ENCODE measurements at regions not wholly inside any gene's neighbourhood (a gene's known extent, or its start where the extent isn't known, plus 50 kb on each side); places are given as distances from the start of the nearest gene placed in this dataset.
A peak's percentile ranks its signal among the peaks of the same experiment; 100 is the strongest.

DNA sequence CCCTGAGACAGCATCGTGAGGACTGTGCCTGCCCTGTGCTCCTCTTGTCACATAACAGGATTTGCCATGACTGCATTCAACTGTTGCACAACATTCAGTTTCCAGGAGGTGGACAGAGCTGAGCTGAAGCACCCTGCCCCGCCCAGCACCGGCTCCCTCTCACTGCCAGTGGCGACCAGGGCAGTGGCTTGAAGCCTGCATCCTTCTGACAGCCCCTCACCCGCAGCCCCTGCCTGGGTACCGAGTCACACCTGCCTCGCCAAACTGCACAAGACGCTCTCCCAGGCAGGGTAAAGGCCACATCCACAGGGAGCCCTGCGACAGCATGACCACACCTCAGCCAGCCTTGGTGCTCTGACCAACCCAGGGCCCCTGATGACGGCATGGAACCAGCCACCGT lies 59.9 kb upstream of the ZNF354A start:
- no peak for ATAC-seq (ENCODE audit: low read depth)
- H3K27me3 ChIP-seq (ENCODE audit: insufficient read depth, poor library complexity, severe bottlenecking): no peaks in the 10 kb centered on the region
- TF ChIP-seq, protein P1, sequence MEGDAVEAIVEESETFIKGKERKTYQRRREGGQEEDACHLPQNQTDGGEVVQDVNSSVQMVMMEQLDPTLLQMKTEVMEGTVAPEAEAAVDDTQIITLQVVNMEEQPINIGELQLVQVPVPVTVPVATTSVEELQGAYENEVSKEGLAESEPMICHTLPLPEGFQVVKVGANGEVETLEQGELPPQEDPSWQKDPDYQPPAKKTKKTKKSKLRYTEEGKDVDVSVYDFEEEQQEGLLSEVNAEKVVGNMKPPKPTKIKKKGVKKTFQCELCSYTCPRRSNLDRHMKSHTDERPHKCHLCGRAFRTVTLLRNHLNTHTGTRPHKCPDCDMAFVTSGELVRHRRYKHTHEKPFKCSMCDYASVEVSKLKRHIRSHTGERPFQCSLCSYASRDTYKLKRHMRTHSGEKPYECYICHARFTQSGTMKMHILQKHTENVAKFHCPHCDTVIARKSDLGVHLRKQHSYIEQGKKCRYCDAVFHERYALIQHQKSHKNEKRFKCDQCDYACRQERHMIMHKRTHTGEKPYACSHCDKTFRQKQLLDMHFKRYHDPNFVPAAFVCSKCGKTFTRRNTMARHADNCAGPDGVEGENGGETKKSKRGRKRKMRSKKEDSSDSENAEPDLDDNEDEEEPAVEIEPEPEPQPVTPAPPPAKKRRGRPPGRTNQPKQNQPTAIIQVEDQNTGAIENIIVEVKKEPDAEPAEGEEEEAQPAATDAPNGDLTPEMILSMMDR (IDR thresholded peaks at IDR 0.05; ENCODE audit: poor library complexity, severe bottlenecking): no peak
- no peaks in the 10 kb centered on the region for H3K36me3 ChIP-seq (ENCODE audit: low read depth)
- peak; percentile 61 for DNase-seq (ENCODE audit: low spot score)
- no peak overlapping the region for H3K27ac ChIP-seq (ENCODE audit: poor library complexity, severe bottlenecking)
- H3K9me3 ChIP-seq (ENCODE audit: severe bottlenecking): no peaks in the 10 kb centered on the region
- peaks cover 26% of the 10 kb centered on the region for H3K4me1 ChIP-seq (ENCODE audit: insufficient read depth, poor library complexity, severe bottlenecking)
- no peak overlapping the region for H3K4me3 ChIP-seq (ENCODE audit: severe bottlenecking)

DNA sequence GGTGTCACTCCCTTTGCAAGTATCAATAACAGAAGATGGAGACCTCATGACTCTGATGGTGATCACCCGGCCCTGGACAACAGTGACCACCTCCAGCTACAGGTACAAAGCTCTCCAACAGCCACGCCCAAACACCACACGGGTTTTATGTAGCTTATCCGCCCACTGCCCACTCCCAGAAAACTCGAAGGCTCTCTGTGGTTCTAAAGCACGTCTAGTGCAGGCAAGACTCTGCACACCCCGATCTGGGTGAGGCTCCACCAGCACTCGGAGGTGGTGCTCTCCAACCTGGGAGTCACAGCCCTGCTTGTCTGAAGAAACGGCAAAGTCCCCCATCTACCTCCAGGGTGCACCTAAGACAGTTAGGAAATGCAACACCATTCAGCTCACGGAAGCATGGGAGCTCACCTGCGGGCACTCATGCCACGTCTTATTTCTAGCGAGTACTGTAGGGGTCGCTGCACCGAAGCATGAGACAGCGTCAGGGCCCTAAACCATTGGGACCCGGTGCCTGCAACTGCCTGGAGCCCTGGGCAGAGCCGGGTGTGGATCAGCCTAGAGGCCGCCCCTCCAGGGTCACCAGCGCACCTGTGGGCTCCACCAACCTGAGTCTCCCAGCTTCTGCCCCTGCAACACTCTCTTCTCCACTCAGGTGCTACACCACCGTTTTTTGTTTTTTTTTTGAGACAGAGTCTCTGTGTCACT lies 58.1 kb upstream of the ZNF354A start:
- Histone ChIP-seq H3K4me3 (ENCODE audit: severe bottlenecking) (no peak overlapping the region), H3K36me3 (ENCODE audit: low read depth) (no peaks in the 10 kb centered on the region), H3K27ac (ENCODE audit: poor library complexity, severe bottlenecking) (no peak overlapping the region), H3K27me3 (ENCODE audit: insufficient read depth, poor library complexity, severe bottlenecking) (no peaks in the 10 kb centered on the region), H3K9me3 (ENCODE audit: severe bottlenecking) (no peaks in the 10 kb centered on the region), H3K4me1 (ENCODE audit: insufficient read depth, poor library complexity, severe bottlenecking) (peaks cover 28% of the 10 kb centered on the region)
- TF ChIP-seq, protein P1 (IDR thresholded peaks at IDR 0.05; ENCODE audit: poor library complexity, severe bottlenecking): no peak
- ATAC-seq (ENCODE audit: low read depth) (no peak), DNase-seq (ENCODE audit: low spot score) (peak; percentile 65)

- DNase-seq (ENCODE audit: low spot score) (peak; percentile 49), ATAC-seq (ENCODE audit: low read depth) (no peak)
- Histone ChIP-seq H3K4me3 (ENCODE audit: severe bottlenecking) (no peak overlapping the region), H3K9me3 (ENCODE audit: severe bottlenecking) (no peaks in the 10 kb centered on the region), H3K4me1 (ENCODE audit: insufficient read depth, poor library complexity, severe bottlenecking) (peaks cover 28% of the 10 kb centered on the region), H3K36me3 (ENCODE audit: low read depth) (no peaks in the 10 kb centered on the region), H3K27me3 (ENCODE audit: insufficient read depth, poor library complexity, severe bottlenecking) (no peaks in the 10 kb centered on the region), H3K27ac (ENCODE audit: poor library complexity, severe bottlenecking) (peak overlapping the region; percentile 75)
- TF ChIP-seq, protein P1 (IDR thresholded peaks at IDR 0.05; ENCODE audit: poor library complexity, severe bottlenecking): no peak
Measured at GRCh38 chr5:178787889-178788288, 57.4 kb upstream of the ZNF354A start.

GRCh38 chr5:178786859-178787499 lies 56.5 kb upstream of the ZNF354A start:
- Histone ChIP-seq H3K27me3 (ENCODE audit: insufficient read depth, poor library complexity, severe bottlenecking) (no peaks in the 10 kb centered on the region), H3K4me3 (ENCODE audit: severe bottlenecking) (no peak overlapping the region), H3K27ac (ENCODE audit: poor library complexity, severe bottlenecking) (peak overlapping the region; percentile 75), H3K4me1 (ENCODE audit: insufficient read depth, poor library complexity, severe bottlenecking) (peaks cover 28% of the 10 kb centered on the region), H3K9me3 (ENCODE audit: severe bottlenecking) (no peaks in the 10 kb centered on the region), H3K36me3 (ENCODE audit: low read depth) (no peaks in the 10 kb centered on the region)
- ATAC-seq (ENCODE audit: low read depth) (peak; percentile 97), DNase-seq (ENCODE audit: low spot score) (peak; percentile 93)
- TF ChIP-seq, protein P1 (IDR thresholded peaks at IDR 0.05; ENCODE audit: poor library complexity, severe bottlenecking): no peak

DNA sequence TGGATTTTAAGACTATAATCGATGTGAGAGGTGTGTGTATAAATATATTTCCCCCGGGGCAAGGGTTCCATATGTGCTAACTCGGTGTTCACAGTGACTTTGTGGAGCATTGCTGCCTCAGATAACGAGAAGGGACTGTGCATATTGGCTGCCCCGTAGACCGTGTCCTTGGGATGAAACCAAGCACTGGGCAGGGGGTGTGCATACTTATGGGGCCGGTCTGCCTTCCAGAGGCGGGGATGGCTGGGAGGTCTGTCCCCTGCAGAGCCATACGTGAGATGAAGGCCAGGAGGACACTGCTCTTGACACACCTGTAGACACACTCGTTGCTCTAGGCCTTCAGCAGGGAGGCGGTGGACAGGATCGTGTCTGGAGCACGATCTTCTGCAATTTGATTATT lies 56.0 kb upstream of the ZNF354A start:
- Histone ChIP-seq H3K4me3 (ENCODE audit: severe bottlenecking) (no peak overlapping the region), H3K27ac (ENCODE audit: poor library complexity, severe bottlenecking) (peak overlapping the region; percentile 75), H3K4me1 (ENCODE audit: insufficient read depth, poor library complexity, severe bottlenecking) (peaks cover 28% of the 10 kb centered on the region), H3K36me3 (ENCODE audit: low read depth) (no peaks in the 10 kb centered on the region), H3K9me3 (ENCODE audit: severe bottlenecking) (no peaks in the 10 kb centered on the region), H3K27me3 (ENCODE audit: insufficient read depth, poor library complexity, severe bottlenecking) (no peaks in the 10 kb centered on the region)
- TF ChIP-seq, protein P1 (IDR thresholded peaks at IDR 0.05; ENCODE audit: poor library complexity, severe bottlenecking): no peak
- DNase-seq (ENCODE audit: low spot score) (peak; percentile 45), ATAC-seq (ENCODE audit: low read depth) (no peak)
